NB4 (cell line): ENCODE measurements at regions not wholly inside any gene's neighbourhood (a gene's known extent, or its start where the extent isn't known, plus 50 kb on each side); places are given as distances from the start of the nearest gene placed in this dataset.

ENCODE experiments used
- CTCF ChIP-seq: IDR thresholded peaks from one replicate; pipeline ENCODE4 v1.5.1; 2012; ENCODE audit warnings: low read depth, low read length
- MAX ChIP-seq: IDR thresholded peaks from 2 replicates; pipeline ENCODE4 v1.6.1; 2011; ENCODE audit warnings: low read depth, low read length
- MYC ChIP-seq: IDR thresholded peaks from 2 replicates; pipeline ENCODE4 v1.6.1; 2011; ENCODE audit warnings: low read depth, low read length
- POLR2A ChIP-seq: IDR thresholded peaks from 2 replicates; pipeline ENCODE4 v1.6.1; 2011; ENCODE audit warnings: mild to moderate bottlenecking; ENCODE audit not compliant: insufficient read length; ENCODE audit errors: extremely low read depth

DNA sequence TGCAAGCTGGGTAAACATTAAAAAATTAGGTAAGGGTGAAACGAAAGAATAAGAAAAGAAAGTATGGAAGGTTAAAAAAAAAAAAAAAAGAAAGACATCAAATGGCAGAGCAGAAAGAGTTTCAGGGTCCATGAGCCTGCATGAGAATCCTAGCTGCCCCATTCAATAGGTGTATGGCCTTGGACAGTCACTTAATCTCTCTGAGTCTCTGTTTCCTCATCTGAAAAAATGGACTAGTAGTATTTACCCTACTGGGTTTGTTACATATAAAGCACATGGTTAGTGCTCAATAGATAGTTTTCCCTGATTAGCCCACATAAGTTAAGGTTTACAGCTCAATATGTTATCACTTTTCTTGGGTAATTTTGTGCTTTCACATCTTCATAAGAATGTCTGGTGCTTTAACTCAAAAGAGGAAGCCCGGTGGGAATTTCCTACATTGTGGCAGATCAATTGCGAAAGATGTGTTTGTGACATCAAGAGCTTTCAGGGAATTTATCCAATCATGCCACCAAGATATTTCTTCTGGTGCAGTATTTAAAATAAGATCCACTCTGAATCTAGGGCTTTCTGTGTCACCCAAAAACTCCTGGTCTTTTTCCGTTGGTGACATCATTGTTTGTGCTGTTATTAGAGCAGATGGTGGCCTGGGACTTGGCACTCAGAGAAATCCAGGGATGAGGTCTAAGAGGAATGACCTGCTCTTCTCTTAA, 57.2 kb upstream of the UBE2E1 start:
- TF ChIP-seq CTCF (no peak), MAX (0 out of 2 replicates have a peak, but pooled peaks have one; percentile 16), MYC (no peak), POLR2A (no peak)
